OCI-LY3 (cell line): ENCODE measurements at regions not wholly inside any gene's neighbourhood (a gene's known extent, or its start where the extent isn't known, plus 50 kb on each side); places are given as distances from the start of the nearest gene placed in this dataset.

Experiments
- CTCF ChIP-seq: fragments of 200-600, 300-600 bp; sonication (generic); IDR thresholded peaks from 2 replicates; pipeline ENCODE4 v1.5.1; 2014; ENCODE audit warnings: antibody characterized with exemption, low read length, low read depth
- EZH2phosphoT487 ChIP-seq: fragments of 200-600 bp; shearing (Covaris generic); IDR thresholded peaks from 2 replicates; pipeline ENCODE4 v1.6.1; 2018; ENCODE audit warnings: antibody characterized with exemption, mixed run types, low read depth

- TF ChIP-seq CTCF (no peak), EZH2phosphoT487 (no peak)
Observed at GRCh38 chr2:100716581-100716980, 103.4 kb upstream of the NPAS2 start.
